ENCODE measurements at regions not wholly inside any gene's neighbourhood (a gene's known extent, or its start where the extent isn't known, plus 50 kb on each side); places are given as distances from the start of the nearest gene placed in this dataset.
"Not testable (repeated sequence)": the region's sequence is repeated elsewhere in the genome, so short reads cannot be mapped to it uniquely, and the experiment has no call there.

- DNase-seq = no peak
Measured at GRCh38 chr9:32067261-32067660, 317.2 kb upstream of the ACO1 start.

GRCh38 chr9:32069169-32069813 is 315.2 kb upstream of the ACO1 start:
- no peak for DNase-seq

- no peak for DNase-seq
Measured at GRCh38 chr9:32069969-32070368, 314.5 kb upstream of the ACO1 start.

GRCh38 chr9:32072570-32072969 is 311.9 kb upstream of the ACO1 start:
- DNase-seq = no peak

GRCh38 chr9:32092031-32092430 is 292.4 kb upstream of the ACO1 start:
- DNase-seq = no peak

GRCh38 chr9:32117291-32117690 is 267.2 kb upstream of the ACO1 start:
- DNase-seq = no peak

GRCh38 chr9:32128546-32128945 is 255.9 kb upstream of the ACO1 start:
- no peak for DNase-seq

GRCh38 chr9:32130709-32131108 is 253.7 kb upstream of the ACO1 start:
- DNase-seq = not testable (repeated sequence)

GRCh38 chr9:32136700-32137339 is 247.6 kb upstream of the ACO1 start:
- DNase-seq = no peak

GRCh38 chr9:32142074-32142473 is 242.4 kb upstream of the ACO1 start:
- DNase-seq = no peak

GRCh38 chr9:32148553-32148952 is 235.9 kb upstream of the ACO1 start:
- not testable (repeated sequence) for DNase-seq

- no peak for DNase-seq
Measured at GRCh38 chr9:32161209-32161608, 223.2 kb upstream of the ACO1 start.

- no peak for DNase-seq
Measured at GRCh38 chr9:32161720-32162119, 222.7 kb upstream of the ACO1 start.

GRCh38 chr9:32166316-32166715 is 218.1 kb upstream of the ACO1 start:
- not testable (repeated sequence) for DNase-seq

- no peak for DNase-seq
Measured at GRCh38 chr9:32171339-32171738, 213.1 kb upstream of the ACO1 start.

GRCh38 chr9:32172256-32172655 is 212.2 kb upstream of the ACO1 start:
- DNase-seq = no peak

GRCh38 chr9:32177396-32177795 is 207.0 kb upstream of the ACO1 start:
- DNase-seq = no peak

- no peak for DNase-seq
Measured at GRCh38 chr9:32180597-32180996, 203.8 kb upstream of the ACO1 start.

- no peak for DNase-seq
Measured at GRCh38 chr9:32200241-32200640, 184.2 kb upstream of the ACO1 start.

- no peak for DNase-seq
Measured at GRCh38 chr9:32200896-32201295, 183.5 kb upstream of the ACO1 start.

- not testable (repeated sequence) for DNase-seq
Measured at GRCh38 chr9:32209164-32209563, 175.3 kb upstream of the ACO1 start.

GRCh38 chr9:32218100-32218767 is 166.2 kb upstream of the ACO1 start:
- no peak for DNase-seq

GRCh38 chr9:32220750-32221149 is 163.7 kb upstream of the ACO1 start:
- no peak for DNase-seq

GRCh38 chr9:32234451-32234850 is 150.0 kb upstream of the ACO1 start:
- no peak for DNase-seq

Measured in NCI-H2107 (cell line).